HG03565 (cell line): ENCODE measurements at regions not wholly inside any gene's neighbourhood (a gene's known extent, or its start where the extent isn't known, plus 50 kb on each side); places are given as distances from the start of the nearest gene placed in this dataset.

Source experiments
- ATAC-seq: cut with Tn5 transposase; IDR thresholded peaks from one replicate; pipeline ENCODE4 v1.9.1; 2021; ENCODE audit warnings: mild to moderate bottlenecking, moderate library complexity; ENCODE audit not compliant: unreplicated experiment

GRCh38 chr11:115724666-115725065 is 220.5 kb upstream of the CADM1 start:
- ATAC-seq, result no peak

GRCh38 chr11:115722711-115723110 is 218.5 kb upstream of the CADM1 start:
- ATAC-seq, result no peak

- ATAC-seq, result no peak
These were observed 217.2 kb upstream of the CADM1 start for GRCh38 chr11:115721296-115721995.

GRCh38 chr11:115720602-115721245 is 216.5 kb upstream of the CADM1 start:
- ATAC-seq, result no peak

- ATAC-seq, result no peak
These were observed 214.7 kb upstream of the CADM1 start for GRCh38 chr11:115718945-115719344.

- no peak for ATAC-seq
These were observed 213.9 kb upstream of the CADM1 start for GRCh38 chr11:115718106-115718505.

GRCh38 chr11:115716601-115717529 is 212.7 kb upstream of the CADM1 start:
- no peak for ATAC-seq

- ATAC-seq, result no peak
These were observed 211.9 kb upstream of the CADM1 start for GRCh38 chr11:115716080-115716479.

GRCh38 chr11:115715251-115715770 is 211.1 kb upstream of the CADM1 start:
- ATAC-seq, result no peak

- no peak for ATAC-seq
These were observed 208.1 kb upstream of the CADM1 start for GRCh38 chr11:115712296-115712695.

GRCh38 chr11:115710980-115711379 is 206.8 kb upstream of the CADM1 start:
- ATAC-seq, result no peak

GRCh38 chr11:115710426-115710825 is 206.2 kb upstream of the CADM1 start:
- no peak for ATAC-seq

- no peak for ATAC-seq
These were observed 205.1 kb upstream of the CADM1 start for GRCh38 chr11:115709297-115709696.

GRCh38 chr11:115707180-115707905 is 203.1 kb upstream of the CADM1 start:
- ATAC-seq, result no peak

- no peak for ATAC-seq
These were observed 202.5 kb upstream of the CADM1 start for GRCh38 chr11:115706626-115707135.

- ATAC-seq, result no peak
These were observed 201.0 kb upstream of the CADM1 start for GRCh38 chr11:115705200-115705599.

- ATAC-seq, result no peak
These were observed 197.0 kb upstream of the CADM1 start for GRCh38 chr11:115700981-115701875.

GRCh38 chr11:115700496-115700895 is 196.3 kb upstream of the CADM1 start:
- no peak for ATAC-seq

- no peak for ATAC-seq
These were observed 195.5 kb upstream of the CADM1 start for GRCh38 chr11:115699733-115700132.
